Sciatic nerve (tissue), 2 donors: ENCODE measurements at regions not wholly inside any gene's neighbourhood (a gene's known extent, or its start where the extent isn't known, plus 50 kb on each side); places are given as distances from the start of the nearest gene placed in this dataset.
A peak's percentile ranks its signal among the peaks of the same experiment; 100 is the strongest.

Source experiments
- ATAC-seq: fragments of 200-7000 bp; cut with Tn5 transposase; one replicate; pipeline ENCODE4 v1.9.1; 2020; ENCODE audit warnings: mild to moderate bottlenecking, moderate library complexity
- DNase-seq: peaks from one replicate; pipeline ENCODE4 v3.0.0-alpha.2; 2020; ENCODE audit warnings: low spot score
- intact Hi-C: fragments of 100-400 bp; cut with DNase I; formaldehyde crosslinking; loops from one replicate; pipeline ENCODE4 v1.14.2; 2022
- donor health status: DM: no; HTN: no; CAD: no.
- donor health status: DM: no; HTN: no; CAD: no.

GRCh38 chr20:51230727-51231126, 207.8 kb upstream of the KCNG1 start:
- ATAC-seq (no peak), DNase-seq (no peak)
- intact Hi-C loops, result no loop called here

- no peak for ATAC-seq
- intact Hi-C loops, result no loop called here
- no peak for DNase-seq
Measured at GRCh38 chr20:51228763-51229162, 205.9 kb upstream of the KCNG1 start.

- intact Hi-C loops, result no loop called here
Measured at GRCh38 chr20:51227744-51228143, 204.8 kb upstream of the KCNG1 start.

GRCh38 chr20:51223183-51223720, 200.3 kb upstream of the KCNG1 start:
- ATAC-seq (no peak), DNase-seq (no peak)
- intact Hi-C loops, result no loop called here

More at GRCh38 chr20:51227744-51228143, 204.8 kb upstream of the KCNG1 start:
- DNase-seq (no peak), ATAC-seq (no peak)

- intact Hi-C loops, result no loop called here
- DNase-seq (no peak), ATAC-seq (no peak)
Measured at GRCh38 chr20:51221791-51222408, 199.0 kb upstream of the KCNG1 start.

- intact Hi-C loops, result no loop called here
- ATAC-seq (no peak), DNase-seq (no peak)
Measured at GRCh38 chr20:51221103-51221502, 198.2 kb upstream of the KCNG1 start.

GRCh38 chr20:51220293-51220706, 197.4 kb upstream of the KCNG1 start:
- peak; percentile 65 for DNase-seq
- intact Hi-C loops, result no loop called here
- no peak for ATAC-seq

- intact Hi-C loops, result no loop called here
Measured at GRCh38 chr20:51219544-51219943, 196.6 kb upstream of the KCNG1 start.

GRCh38 chr20:51218603-51219002, 195.7 kb upstream of the KCNG1 start:
- intact Hi-C loops, result no loop called here

More at GRCh38 chr20:51219544-51219943, 196.6 kb upstream of the KCNG1 start:
- ATAC-seq, result no peak
- no peak for DNase-seq

GRCh38 chr20:51217347-51218045, 194.6 kb upstream of the KCNG1 start:
- DNase-seq (no peak), ATAC-seq (no peak)
- intact Hi-C loops, result no loop called here

More at GRCh38 chr20:51218603-51219002, 195.7 kb upstream of the KCNG1 start:
- ATAC-seq, result no peak
- DNase-seq, result no peak

- intact Hi-C loops, result no loop called here
- DNase-seq (no peak), ATAC-seq (no peak)
Measured at GRCh38 chr20:51216850-51217249, 193.9 kb upstream of the KCNG1 start.

GRCh38 chr20:51212816-51213215, 189.9 kb upstream of the KCNG1 start:
- DNase-seq, result no peak
- no peak for ATAC-seq
- intact Hi-C loops, result no loop called here

- intact Hi-C loops, result no loop called here
- DNase-seq, result no peak
- no peak for ATAC-seq
Measured at GRCh38 chr20:51211191-51211590, 188.3 kb upstream of the KCNG1 start.

- ATAC-seq (no peak), DNase-seq (no peak)
- intact Hi-C loops, result no loop called here
Measured at GRCh38 chr20:51210084-51210483, 187.2 kb upstream of the KCNG1 start.

- intact Hi-C loops, result no loop called here
- ATAC-seq (no peak), DNase-seq (no peak)
Measured at GRCh38 chr20:51208162-51208561, 185.3 kb upstream of the KCNG1 start.

- ATAC-seq (no peak), DNase-seq (no peak)
- intact Hi-C loops, result no loop called here
Measured at GRCh38 chr20:51206032-51206662, 183.2 kb upstream of the KCNG1 start.

GRCh38 chr20:51204794-51205193, 181.9 kb upstream of the KCNG1 start:
- intact Hi-C loops, result no loop called here
- DNase-seq (no peak), ATAC-seq (no peak)

- intact Hi-C loops, result no loop called here
- DNase-seq (no peak), ATAC-seq (no peak)
Measured at GRCh38 chr20:51204051-51204715, 181.3 kb upstream of the KCNG1 start.

- DNase-seq (no peak), ATAC-seq (no peak)
- intact Hi-C loops, result no loop called here
Measured at GRCh38 chr20:51202304-51202703, 179.4 kb upstream of the KCNG1 start.

- intact Hi-C loops, result no loop called here
- DNase-seq, result no peak
- no peak for ATAC-seq
Measured at GRCh38 chr20:51199920-51200319, 177.0 kb upstream of the KCNG1 start.
